GM12865 (cell line): ENCODE measurements at regions not wholly inside any gene's neighbourhood (a gene's known extent, or its start where the extent isn't known, plus 50 kb on each side); places are given as distances from the start of the nearest gene placed in this dataset.

ENCODE experiments used
- DNase-seq: peaks from one replicate; pipeline ENCODE4 v3.0.0; 2010; ENCODE audit warnings: low read depth
- H3K4me3 ChIP-seq: 2 replicates; pipeline ENCODE4 v1.5.1; 2011; ENCODE audit warnings: mild to moderate bottlenecking, low read depth, low read length, control low read depth
- TF ChIP-seq, protein P1 (sequence below): IDR thresholded peaks from 2 replicates; pipeline ENCODE4 v1.5.1; 2011; ENCODE audit warnings: low read length, control low read depth, low read depth, inconsistent platforms; ENCODE audit not compliant: insufficient read depth; ENCODE audit errors: missing control alignments

DNA sequence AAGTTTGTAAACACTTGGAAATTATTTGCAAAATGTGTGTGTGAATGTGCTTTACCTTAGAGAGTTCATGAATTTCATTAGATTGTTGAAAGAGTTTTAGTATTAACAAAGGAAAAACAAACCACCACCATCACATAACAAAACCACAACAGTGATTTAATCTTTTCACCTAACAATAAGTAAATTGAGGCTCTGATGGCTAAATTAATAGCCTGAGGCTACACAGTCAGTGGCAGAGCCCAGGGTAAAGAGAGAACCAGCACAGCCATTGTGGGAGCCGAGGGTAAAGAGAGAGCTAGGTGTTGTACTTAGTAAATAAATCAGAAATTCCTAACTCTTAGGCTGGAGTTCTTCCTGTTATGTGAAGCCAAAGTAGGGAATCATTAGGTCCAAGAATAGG is 51.2 kb upstream of the CAPRIN2 start:
- no peak for DNase-seq
- TF ChIP-seq, protein P1, sequence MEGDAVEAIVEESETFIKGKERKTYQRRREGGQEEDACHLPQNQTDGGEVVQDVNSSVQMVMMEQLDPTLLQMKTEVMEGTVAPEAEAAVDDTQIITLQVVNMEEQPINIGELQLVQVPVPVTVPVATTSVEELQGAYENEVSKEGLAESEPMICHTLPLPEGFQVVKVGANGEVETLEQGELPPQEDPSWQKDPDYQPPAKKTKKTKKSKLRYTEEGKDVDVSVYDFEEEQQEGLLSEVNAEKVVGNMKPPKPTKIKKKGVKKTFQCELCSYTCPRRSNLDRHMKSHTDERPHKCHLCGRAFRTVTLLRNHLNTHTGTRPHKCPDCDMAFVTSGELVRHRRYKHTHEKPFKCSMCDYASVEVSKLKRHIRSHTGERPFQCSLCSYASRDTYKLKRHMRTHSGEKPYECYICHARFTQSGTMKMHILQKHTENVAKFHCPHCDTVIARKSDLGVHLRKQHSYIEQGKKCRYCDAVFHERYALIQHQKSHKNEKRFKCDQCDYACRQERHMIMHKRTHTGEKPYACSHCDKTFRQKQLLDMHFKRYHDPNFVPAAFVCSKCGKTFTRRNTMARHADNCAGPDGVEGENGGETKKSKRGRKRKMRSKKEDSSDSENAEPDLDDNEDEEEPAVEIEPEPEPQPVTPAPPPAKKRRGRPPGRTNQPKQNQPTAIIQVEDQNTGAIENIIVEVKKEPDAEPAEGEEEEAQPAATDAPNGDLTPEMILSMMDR = no peak
- H3K4me3 ChIP-seq = no peak overlapping the region
